ENCODE measurements at regions not wholly inside any gene's neighbourhood (a gene's known extent, or its start where the extent isn't known, plus 50 kb on each side); places are given as distances from the start of the nearest gene placed in this dataset.

- TF ChIP-seq CREB1 (IDR thresholded peaks at IDR 0.05; ENCODE audit: low read depth) (no peak), RAD21 (IDR thresholded peaks at IDR 0.05; ENCODE audit: low read depth) (no peak), MAX (IDR thresholded peaks at IDR 0.05) (no peak), ZBTB7A (IDR thresholded peaks at IDR 0.05; ENCODE audit: low read depth) (no peak), CEBPB (IDR thresholded peaks at IDR 0.05) (no peak), USF1 (IDR thresholded peaks at IDR 0.05) (no peak), NFIC (IDR thresholded peaks at IDR 0.05) (no peak), FOXM1 (IDR thresholded peaks at IDR 0.05; ENCODE audit: borderline replicate concordance, low read depth) (no peak), TAF1 (IDR thresholded peaks at IDR 0.05; ENCODE audit: low read depth) (no peak), TCF12 (IDR thresholded peaks at IDR 0.05; ENCODE audit: low read depth) (no peak)
Observed at GRCh38 chr5:54828151-54828550, 157.2 kb downstream of the ESM1 start.

GRCh38 chr5:54825005-54825404 lies 160.4 kb downstream of the ESM1 start:
- TF ChIP-seq REST (IDR thresholded peaks at IDR 0.05; ENCODE audit: low read depth) (no peak), MAX (IDR thresholded peaks at IDR 0.05) (no peak), ZBTB7A (IDR thresholded peaks at IDR 0.05; ENCODE audit: low read depth) (no peak), CEBPB (IDR thresholded peaks at IDR 0.05) (0 out of 2 replicates have a peak, but pooled peaks have one; percentile 9)

GRCh38 chr5:54823006-54823405 lies 162.4 kb downstream of the ESM1 start:
- TF ChIP-seq MAX (IDR thresholded peaks at IDR 0.05) (no peak), ZBTB7A (IDR thresholded peaks at IDR 0.05; ENCODE audit: low read depth) (no peak), NFIC (IDR thresholded peaks at IDR 0.05) (no peak), TEAD4 (IDR thresholded peaks at IDR 0.05) (no peak), FOXM1 (IDR thresholded peaks at IDR 0.05; ENCODE audit: borderline replicate concordance, low read depth) (no peak), CEBPB (IDR thresholded peaks at IDR 0.05) (no peak), TCF12 (IDR thresholded peaks at IDR 0.05; ENCODE audit: low read depth) (no peak), EGR1 (IDR thresholded peaks at IDR 0.05) (no peak), TAF1 (IDR thresholded peaks at IDR 0.05; ENCODE audit: low read depth) (no peak)

GRCh38 chr5:54822324-54822687 lies 163.1 kb downstream of the ESM1 start:
- TF ChIP-seq NFIC (IDR thresholded peaks at IDR 0.05) (no peak), MAX (IDR thresholded peaks at IDR 0.05) (no peak), CEBPB (IDR thresholded peaks at IDR 0.05) (no peak), ZBTB7A (IDR thresholded peaks at IDR 0.05; ENCODE audit: low read depth) (no peak), TEAD4 (IDR thresholded peaks at IDR 0.05) (no peak), CREB1 (IDR thresholded peaks at IDR 0.05; ENCODE audit: low read depth) (no peak), USF1 (IDR thresholded peaks at IDR 0.05) (no peak), FOXM1 (IDR thresholded peaks at IDR 0.05; ENCODE audit: borderline replicate concordance, low read depth) (no peak), EP300 (IDR thresholded peaks at IDR 0.05; ENCODE audit: borderline replicate concordance) (no peak), YY1 (IDR thresholded peaks at IDR 0.05; ENCODE audit: low read depth) (no peak), RAD21 (IDR thresholded peaks at IDR 0.05; ENCODE audit: low read depth) (no peak), TCF12 (IDR thresholded peaks at IDR 0.05; ENCODE audit: low read depth) (no peak), EGR1 (IDR thresholded peaks at IDR 0.05) (no peak), TAF1 (IDR thresholded peaks at IDR 0.05; ENCODE audit: low read depth) (no peak), REST (IDR thresholded peaks at IDR 0.05; ENCODE audit: low read depth) (no peak)

- no peak for TF ChIP-seq MAX (IDR thresholded peaks at IDR 0.05)
- TF ChIP-seq YY1 (IDR thresholded peaks at IDR 0.05; ENCODE audit: low read depth): no peak
- TF ChIP-seq FOXM1 (IDR thresholded peaks at IDR 0.05; ENCODE audit: borderline replicate concordance, low read depth): no peak
- no peak for TF ChIP-seq RAD21 (IDR thresholded peaks at IDR 0.05; ENCODE audit: low read depth)
- TF ChIP-seq TEAD4 (IDR thresholded peaks at IDR 0.05): peak; percentile 57
- TF ChIP-seq USF1 (IDR thresholded peaks at IDR 0.05): no peak
- TF ChIP-seq ZBTB7A (IDR thresholded peaks at IDR 0.05; ENCODE audit: low read depth): no peak
- TF ChIP-seq EP300 (IDR thresholded peaks at IDR 0.05; ENCODE audit: borderline replicate concordance): no peak
Observed at GRCh38 chr5:54821445-54822323, 163.7 kb downstream of the ESM1 start.
